ENCODE measurements at regions not wholly inside any gene's neighbourhood (a gene's known extent, or its start where the extent isn't known, plus 50 kb on each side); places are given as distances from the start of the nearest gene placed in this dataset.

- no peak overlapping the region for H3K9ac ChIP-seq (ENCODE audit: low read length)
- H3K36me3 ChIP-seq (ENCODE audit: control insufficient read depth in 1 of 2, insufficient read depth in 2 of 2, low read length in 2 of 2) = no peaks in the 10 kb centered on the region
- no peak overlapping the region for H2AK5ac ChIP-seq (ENCODE audit: low read length)
- no peaks in the 10 kb centered on the region for H3K27me3 ChIP-seq (ENCODE audit: insufficient read depth, low read length)
- H3K4me2 ChIP-seq (ENCODE audit: low read length) = no peak overlapping the region
- peaks cover 0 to 4% of the 10 kb centered on the region in 2 experiments for H3K4me1 ChIP-seq (ENCODE audit: control insufficient read depth in 1 of 2, insufficient read depth in 2 of 2, low read length in 2 of 2)
- DNase-seq = peak in 1 of 2 donors; percentile 84
- no peaks in the 10 kb centered on the region for H3K9me3 ChIP-seq (ENCODE audit: insufficient read depth, low read depth, low read length)
- H4K91ac ChIP-seq (ENCODE audit: low read depth, low read length) = no peak overlapping the region
- H3K79me1 ChIP-seq (ENCODE audit: low read length) = peaks cover 3% of the 10 kb centered on the region
- no peak overlapping the region for H2BK120ac ChIP-seq (ENCODE audit: insufficient read depth, low read length, poor library complexity)
- H2AFZ ChIP-seq (ENCODE audit: insufficient read depth, low read length, poor library complexity) = no peak overlapping the region
- H3K4ac ChIP-seq (ENCODE audit: low read depth, low read length) = no peak overlapping the region
- no peak overlapping the region for H3K18ac ChIP-seq (ENCODE audit: low read length)
- no peak overlapping the region for H2BK5ac ChIP-seq (ENCODE audit: low read depth, low read length, poor library complexity)
- no peak overlapping the region for H2BK12ac ChIP-seq (ENCODE audit: low read length)
- no peaks in the 10 kb centered on the region for H3K79me2 ChIP-seq (ENCODE audit: control insufficient read depth, insufficient read depth, low read length, poor library complexity)
- WGBS (ENCODE audit: extremely low coverage, insufficient coverage, insufficient read length) = no CpG with 5 or more reads among the region's 3 CpGs
- H3K14ac ChIP-seq (ENCODE audit: low read length) = no peak overlapping the region
- no peak overlapping the region for H3K4me3 ChIP-seq (ENCODE audit: low read depth, low read length)
- no peak overlapping the region for H4K8ac ChIP-seq (ENCODE audit: low read depth, low read length)
- H3K27ac ChIP-seq (ENCODE audit: low read depth, low read length) = no peak overlapping the region
- H3K23ac ChIP-seq (ENCODE audit: low read length) = no peak overlapping the region
- H4K12ac ChIP-seq (ENCODE audit: low read depth, low read length) = no peak overlapping the region
These were observed 121.2 kb upstream of the SLC44A3 start for GRCh38 chr1:94698759-94699502.

GRCh38 chr1:94698356-94698755 is 121.8 kb upstream of the SLC44A3 start:
- WGBS (ENCODE audit: extremely low coverage, insufficient coverage, insufficient read length) = no CpG with 5 or more reads among the region's 2 CpGs
- H3K14ac ChIP-seq (ENCODE audit: low read length) = no peak overlapping the region
- no peak overlapping the region for H4K91ac ChIP-seq (ENCODE audit: low read depth, low read length)
- peaks cover 3% of the 10 kb centered on the region for H3K79me1 ChIP-seq (ENCODE audit: low read length)
- no peak overlapping the region for H3K4me2 ChIP-seq (ENCODE audit: low read length)
- no peak overlapping the region for H2AK5ac ChIP-seq (ENCODE audit: low read length)
- H3K18ac ChIP-seq (ENCODE audit: low read length) = no peak overlapping the region
- peaks cover 0 to 5% of the 10 kb centered on the region in 2 experiments for H3K4me1 ChIP-seq (ENCODE audit: control insufficient read depth in 1 of 2, insufficient read depth in 2 of 2, low read length in 2 of 2)
- H3K79me2 ChIP-seq (ENCODE audit: control insufficient read depth, insufficient read depth, low read length, poor library complexity) = no peaks in the 10 kb centered on the region
- H4K12ac ChIP-seq (ENCODE audit: low read depth, low read length) = no peak overlapping the region
- no peak overlapping the region for H2BK12ac ChIP-seq (ENCODE audit: low read length)
- H3K4me3 ChIP-seq (ENCODE audit: low read depth, low read length) = no peak overlapping the region
- H3K4ac ChIP-seq (ENCODE audit: low read depth, low read length) = no peak overlapping the region
- no peak overlapping the region for H4K8ac ChIP-seq (ENCODE audit: low read depth, low read length)
- no peak overlapping the region for H2BK120ac ChIP-seq (ENCODE audit: insufficient read depth, low read length, poor library complexity)
- no peak overlapping the region for H2AFZ ChIP-seq (ENCODE audit: insufficient read depth, low read length, poor library complexity)
- DNase-seq = no peak
- no peak overlapping the region for H3K9ac ChIP-seq (ENCODE audit: low read length)
- H3K27me3 ChIP-seq (ENCODE audit: insufficient read depth, low read length) = no peaks in the 10 kb centered on the region
- no peak overlapping the region for H3K23ac ChIP-seq (ENCODE audit: low read length)
- no peak overlapping the region for H3K27ac ChIP-seq (ENCODE audit: low read depth, low read length)
- H3K9me3 ChIP-seq (ENCODE audit: insufficient read depth, low read depth, low read length) = no peaks in the 10 kb centered on the region
- H3K36me3 ChIP-seq (ENCODE audit: control insufficient read depth in 1 of 2, insufficient read depth in 2 of 2, low read length in 2 of 2) = no peaks in the 10 kb centered on the region
- H2BK5ac ChIP-seq (ENCODE audit: low read depth, low read length, poor library complexity) = no peak overlapping the region

DNA sequence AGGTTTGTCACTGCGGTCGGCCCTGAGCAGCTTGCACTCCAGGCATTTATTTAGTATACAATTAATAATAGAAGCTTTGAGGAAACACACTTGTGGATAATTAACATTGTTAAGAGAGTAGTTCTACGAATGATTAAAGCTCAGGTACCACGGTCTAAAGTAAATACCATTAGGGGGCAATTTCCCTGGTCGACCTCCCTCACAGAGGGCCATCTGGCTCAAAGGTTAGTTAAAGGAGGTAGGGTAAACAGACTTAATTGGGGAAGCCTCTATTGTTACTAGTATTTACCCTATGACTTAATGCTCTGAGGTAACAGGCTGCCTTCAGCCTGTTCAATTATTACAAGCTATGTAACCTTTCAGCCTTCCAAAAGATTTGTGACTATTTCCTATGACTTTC is 122.3 kb upstream of the SLC44A3 start:
- H3K9ac ChIP-seq (ENCODE audit: low read length) = no peak overlapping the region
- no peak overlapping the region for H3K14ac ChIP-seq (ENCODE audit: low read length)
- H2BK120ac ChIP-seq (ENCODE audit: insufficient read depth, low read length, poor library complexity) = no peak overlapping the region
- H3K4ac ChIP-seq (ENCODE audit: low read depth, low read length) = no peak overlapping the region
- DNase-seq = no peak
- H3K18ac ChIP-seq (ENCODE audit: low read length) = no peak overlapping the region
- peaks cover 0 to 5% of the 10 kb centered on the region in 2 experiments for H3K4me1 ChIP-seq (ENCODE audit: control insufficient read depth in 1 of 2, insufficient read depth in 2 of 2, low read length in 2 of 2)
- no peak overlapping the region for H4K12ac ChIP-seq (ENCODE audit: low read depth, low read length)
- H3K36me3 ChIP-seq (ENCODE audit: control insufficient read depth in 1 of 2, insufficient read depth in 2 of 2, low read length in 2 of 2) = no peaks in the 10 kb centered on the region
- no peaks in the 10 kb centered on the region for H3K79me2 ChIP-seq (ENCODE audit: control insufficient read depth, insufficient read depth, low read length, poor library complexity)
- no peak overlapping the region for H3K23ac ChIP-seq (ENCODE audit: low read length)
- H3K9me3 ChIP-seq (ENCODE audit: insufficient read depth, low read depth, low read length) = no peaks in the 10 kb centered on the region
- no CpG with 5 or more reads among the region's 5 CpGs for WGBS (ENCODE audit: extremely low coverage, insufficient coverage, insufficient read length)
- H3K4me2 ChIP-seq (ENCODE audit: low read length) = no peak overlapping the region
- no peak overlapping the region for H2AFZ ChIP-seq (ENCODE audit: insufficient read depth, low read length, poor library complexity)
- no peak overlapping the region for H3K4me3 ChIP-seq (ENCODE audit: low read depth, low read length)
- H4K8ac ChIP-seq (ENCODE audit: low read depth, low read length) = no peak overlapping the region
- H2AK5ac ChIP-seq (ENCODE audit: low read length) = no peak overlapping the region
- H2BK12ac ChIP-seq (ENCODE audit: low read length) = no peak overlapping the region
- no peak overlapping the region for H3K27ac ChIP-seq (ENCODE audit: low read depth, low read length)
- no peak overlapping the region for H2BK5ac ChIP-seq (ENCODE audit: low read depth, low read length, poor library complexity)
- peaks cover 3% of the 10 kb centered on the region for H3K79me1 ChIP-seq (ENCODE audit: low read length)
- H4K91ac ChIP-seq (ENCODE audit: low read depth, low read length) = no peak overlapping the region
- no peaks in the 10 kb centered on the region for H3K27me3 ChIP-seq (ENCODE audit: insufficient read depth, low read length)

GRCh38 chr1:94694226-94694915 is 125.8 kb upstream of the SLC44A3 start:
- H3K4me2 ChIP-seq (ENCODE audit: low read length) = no peak overlapping the region
- no peak overlapping the region for H2BK12ac ChIP-seq (ENCODE audit: low read length)
- no peak overlapping the region for H3K23ac ChIP-seq (ENCODE audit: low read length)
- no CpG with 5 or more reads among the region's 4 CpGs for WGBS (ENCODE audit: extremely low coverage, insufficient coverage, insufficient read length)
- no peak for DNase-seq
- H3K9me3 ChIP-seq (ENCODE audit: insufficient read depth, low read depth, low read length) = no peaks in the 10 kb centered on the region
- H3K79me2 ChIP-seq (ENCODE audit: control insufficient read depth, insufficient read depth, low read length, poor library complexity) = no peaks in the 10 kb centered on the region
- no peak overlapping the region for H3K14ac ChIP-seq (ENCODE audit: low read length)
- no peak overlapping the region for H3K9ac ChIP-seq (ENCODE audit: low read length)
- H4K91ac ChIP-seq (ENCODE audit: low read depth, low read length) = no peak overlapping the region
- H3K27ac ChIP-seq (ENCODE audit: low read depth, low read length) = no peak overlapping the region
- H2AK5ac ChIP-seq (ENCODE audit: low read length) = no peak overlapping the region
- no peak overlapping the region for H4K12ac ChIP-seq (ENCODE audit: low read depth, low read length)
- no peak overlapping the region for H2BK5ac ChIP-seq (ENCODE audit: low read depth, low read length, poor library complexity)
- no peaks in the 10 kb centered on the region for H3K27me3 ChIP-seq (ENCODE audit: insufficient read depth, low read length)
- no peak overlapping the region for H4K8ac ChIP-seq (ENCODE audit: low read depth, low read length)
- H3K4me1 ChIP-seq (ENCODE audit: control insufficient read depth in 1 of 2, insufficient read depth in 2 of 2, low read length in 2 of 2) = peaks cover 0 to 3% of the 10 kb centered on the region in 2 experiments
- H3K18ac ChIP-seq (ENCODE audit: low read length) = no peak overlapping the region
- H3K4me3 ChIP-seq (ENCODE audit: low read depth, low read length) = no peak overlapping the region
- no peak overlapping the region for H2BK120ac ChIP-seq (ENCODE audit: insufficient read depth, low read length, poor library complexity)
- no peak overlapping the region for H3K4ac ChIP-seq (ENCODE audit: low read depth, low read length)
- no peak overlapping the region for H2AFZ ChIP-seq (ENCODE audit: insufficient read depth, low read length, poor library complexity)
- H3K79me1 ChIP-seq (ENCODE audit: low read length) = peaks cover 3% of the 10 kb centered on the region
- no peaks in the 10 kb centered on the region for H3K36me3 ChIP-seq (ENCODE audit: control insufficient read depth in 1 of 2, insufficient read depth in 2 of 2, low read length in 2 of 2)
